ENCODE measurements at regions not wholly inside any gene's neighbourhood (a gene's known extent, or its start where the extent isn't known, plus 50 kb on each side); places are given as distances from the start of the nearest gene placed in this dataset.

DNA sequence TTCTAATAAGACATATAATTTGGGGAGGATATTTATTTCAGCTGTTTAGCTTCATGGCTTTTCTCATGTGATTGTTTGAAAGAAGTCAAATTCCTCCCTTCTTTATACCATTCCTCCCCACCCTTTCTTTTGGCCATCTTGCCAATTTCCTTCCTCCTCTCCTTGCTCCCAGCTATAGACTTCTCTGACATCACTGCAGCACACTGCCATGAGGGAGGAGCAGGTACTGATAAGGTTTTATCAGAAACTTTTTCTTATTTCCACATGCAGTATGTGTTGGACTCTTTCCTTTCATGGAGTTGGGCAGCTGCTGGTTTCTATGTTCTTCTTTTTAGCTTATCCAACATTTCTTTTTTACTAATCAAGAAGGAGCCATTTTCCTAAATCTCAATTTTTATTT lies 481.7 kb upstream of the NR3C2 start:
- DNase-seq (ENCODE audit: low spot score) = no peak
- H4K20me1 ChIP-seq (ENCODE audit: insufficient read depth, low read length) = no peaks in the 10 kb centered on the region
- H3K4me2 ChIP-seq (ENCODE audit: low read depth, low read length) = no peak overlapping the region
- H2AFZ ChIP-seq (ENCODE audit: low read length) = no peak overlapping the region
- intact Hi-C loops (cut with micrococcal nuclease; ENCODE audit: unreplicated experiment) = no loop called here
- no peak for FAIRE-seq
- ATAC-seq = no peak
- ChIA-PET POLR2A (no interaction called here), CTCF (ENCODE audit: low intra/inter-chr PET ratio, low total read pairs) (no interaction called here)
- H3K79me2 ChIP-seq (ENCODE audit: insufficient read depth, low read length) = no peaks in the 10 kb centered on the region
- TF ChIP-seq ZNF556 (CRISPR knock-in tag; IDR thresholded peaks at IDR 0.05; ENCODE audit: borderline replicate concordance) = no peak
- TF ChIP-seq GZF1 (CRISPR knock-in tag; IDR thresholded peaks at IDR 0.05) = no peak
- no peak for TF ChIP-seq KLF12 (CRISPR knock-in tag; IDR thresholded peaks at IDR 0.05; ENCODE audit: borderline replicate concordance)
- TF ChIP-seq STAT5B (CRISPR knock-in tag; IDR thresholded peaks at IDR 0.05) = no peak
- TF ChIP-seq MYC (CRISPR knock-in tag; IDR thresholded peaks at IDR 0.05; ENCODE audit: borderline replicate concordance) = no peak
- no peak for TF ChIP-seq KDM3A (CRISPR knock-in tag; IDR thresholded peaks at IDR 0.05; ENCODE audit: low read depth)
- no peak for TF ChIP-seq ZNF34 (CRISPR knock-in tag; IDR thresholded peaks at IDR 0.05; ENCODE audit: borderline replicate concordance)
- no peak for TF ChIP-seq ZNF24 (IDR thresholded peaks at IDR 0.05)
- no peak for TF ChIP-seq ZNF451 (CRISPR knock-in tag; IDR thresholded peaks at IDR 0.05)
- no peak for TF ChIP-seq ZNF777 (CRISPR knock-in tag; IDR thresholded peaks at IDR 0.05)
- no peak for TF ChIP-seq ZNF292 (CRISPR knock-in tag; IDR thresholded peaks at IDR 0.05; ENCODE audit: borderline replicate concordance, low read depth)
- no peak for TF ChIP-seq TFAP4 (IDR thresholded peaks at IDR 0.05; ENCODE audit: borderline replicate concordance, low read depth)
- TF ChIP-seq ZFY (CRISPR knock-in tag; IDR thresholded peaks at IDR 0.05) = no peak
- no peak for TF ChIP-seq PHB2 (IDR thresholded peaks at IDR 0.05; ENCODE audit: partially characterized antibody)
- in situ Hi-C loops (cut with HindIII; ENCODE audit: extremely low pct_ligation_motif_present, low pct_unique_long_range_greater_than_20kb) = no loop called here
- H3K36me3 ChIP-seq (replicated peaks in 1 of 2; ENCODE audit: control insufficient read depth in 1 of 2, insufficient read depth in 2 of 2, low read length in 2 of 2) = no peaks in the 10 kb centered on the region
- H3K4me1 ChIP-seq (ENCODE audit: insufficient read depth, low read length) = no peaks in the 10 kb centered on the region
- H3K27ac ChIP-seq (ENCODE audit: extremely low read length, insufficient read depth, low read length) = no peak overlapping the region
- no peaks in the 10 kb centered on the region for H3K27me3 ChIP-seq (ENCODE audit: control insufficient read depth in 1 of 2, insufficient read depth in 2 of 2, low read length in 2 of 2)
- peaks cover 58% of the 10 kb centered on the region for H3K9me3 ChIP-seq (ENCODE audit: low read length)
- no peak overlapping the region for H3K4me3 ChIP-seq (replicated peaks in 1 of 3; ENCODE audit: insufficient read depth in 1 of 3, low read depth in 2 of 3, low read length in 3 of 3)
- no peak overlapping the region for H3K9ac ChIP-seq (ENCODE audit: insufficient read depth, low read depth, low read length)
- BruUV-seq (replicated peaks) = no TSS peak

All from HepG2 (cell line).